Fibroblast of lung (primary cell): ENCODE measurements at regions not wholly inside any gene's neighbourhood (a gene's known extent, or its start where the extent isn't known, plus 50 kb on each side); places are given as distances from the start of the nearest gene placed in this dataset.

Experiments
- DNase-seq, 2 donors: peaks; one replicate each; pipeline versions ENCODE4 v3.0.0 to v3.0.0-alpha.2; 2010; ENCODE audit warnings: low read depth in 2 of 2
- H2AFZ ChIP-seq: 2 replicates; pipeline ENCODE4 v1.5.1; 2012; ENCODE audit warnings: low read length, control low read depth, inconsistent platforms
- H3K27ac ChIP-seq: 2 replicates; pipeline ENCODE4 v1.5.1; 2011; ENCODE audit warnings: low read length, control low read depth; ENCODE audit not compliant: insufficient read depth
- H3K27me3 ChIP-seq: 2 replicates; pipeline ENCODE4 v1.5.1; 2011; ENCODE audit warnings: mild to moderate bottlenecking, low read length; ENCODE audit not compliant: control insufficient read depth, insufficient read depth
- H3K36me3 ChIP-seq: 2 replicates; pipeline ENCODE4 v1.5.1; 2011; ENCODE audit warnings: low read length; ENCODE audit not compliant: control insufficient read depth, insufficient read depth
- H3K4me1 ChIP-seq: 2 replicates; pipeline ENCODE4 v1.5.1; 2011; ENCODE audit warnings: low read length; ENCODE audit not compliant: control insufficient read depth, insufficient read depth; ENCODE audit errors: extremely low read depth
- H3K4me2 ChIP-seq: 2 replicates; pipeline ENCODE4 v1.5.1; 2011; ENCODE audit warnings: low read length, control low read depth; ENCODE audit not compliant: insufficient read depth; ENCODE audit errors: extremely low read depth
- H3K4me3 ChIP-seq, 4 experiments: fragments of 200-600 bp in 1 of 4; sonication (generic) in 1 of 4; replicated peaks in 1 of 4; 2 replicates each; pipeline ENCODE4 v1.5.1; 2011 to 2016; ENCODE audit warnings: low read length in 4 of 4, low read depth in 3 of 4, mild to moderate bottlenecking in 3 of 4, control low read depth in 2 of 4, inconsistent platforms in 1 of 4, mixed read lengths in 1 of 4; ENCODE audit not compliant: insufficient read depth in 1 of 4; ENCODE audit errors: control extremely low read depth in 1 of 4
- H3K79me2 ChIP-seq: 2 replicates; pipeline ENCODE4 v1.5.1; 2012; ENCODE audit warnings: mild to moderate bottlenecking, low read length, inconsistent platforms; ENCODE audit not compliant: control insufficient read depth, insufficient read depth
- H3K9ac ChIP-seq: 2 replicates; pipeline ENCODE4 v1.5.1; 2011; ENCODE audit warnings: mild to moderate bottlenecking, low read length, control low read depth; ENCODE audit not compliant: insufficient read depth
- H3K9me3 ChIP-seq: 2 replicates; pipeline ENCODE4 v1.5.1; 2012; ENCODE audit warnings: low read depth, low read length; ENCODE audit not compliant: control insufficient read depth, insufficient read depth
- H4K20me1 ChIP-seq: 2 replicates; pipeline ENCODE4 v1.5.1; 2011; ENCODE audit warnings: low read length; ENCODE audit not compliant: control insufficient read depth, insufficient read depth; ENCODE audit errors: extremely low read depth
- CTCF ChIP-seq, 2 donors: IDR thresholded peaks in 1 of 2; conservative IDR thresholded peaks in 1 of 2; 1 replicate in 1 of 2; 2 replicates in 1 of 2; pipeline ENCODE4 v1.5.1; 2011 to 2012; ENCODE audit warnings: low read length in 2 of 2, control low read depth in 1 of 2, inconsistent platforms in 1 of 2, low read depth in 1 of 2, mild to moderate bottlenecking in 1 of 2
- EZH2 ChIP-seq: IDR thresholded peaks from 2 replicates; pipeline ENCODE4 v1.5.1; 2012; ENCODE audit warnings: low read length, control low read depth, mild to moderate bottlenecking; ENCODE audit errors: missing control alignments

GRCh38 chr20:16819483-16819882, 71.3 kb downstream of the OTOR start:
- no peak overlapping the region for H3K9ac ChIP-seq
- no peak for TF ChIP-seq CTCF (conservative IDR thresholded peaks at IDR 0.05 in 1 of 2, IDR thresholded peaks at IDR 0.05 in 1 of 2; ENCODE audit: low read depth in 1 of 2, low read length in 2 of 2)
- no peak for TF ChIP-seq EZH2
- H4K20me1 ChIP-seq: no peaks in the 10 kb centered on the region
- no peaks in the 10 kb centered on the region for H3K79me2 ChIP-seq
- no peak overlapping the region for H2AFZ ChIP-seq
- H3K4me3 ChIP-seq: no peak overlapping the region
- no peaks in the 10 kb centered on the region for H3K9me3 ChIP-seq
- no peak overlapping the region for H3K4me2 ChIP-seq
- no peaks in the 10 kb centered on the region for H3K4me1 ChIP-seq
- H3K27me3 ChIP-seq: no peaks in the 10 kb centered on the region
- DNase-seq: no peak
- no peak overlapping the region for H3K27ac ChIP-seq
- H3K36me3 ChIP-seq: no peaks in the 10 kb centered on the region

GRCh38 chr20:16821211-16822089, 73.3 kb downstream of the OTOR start:
- H3K79me2 ChIP-seq: no peaks in the 10 kb centered on the region
- TF ChIP-seq CTCF (conservative IDR thresholded peaks at IDR 0.05 in 1 of 2, IDR thresholded peaks at IDR 0.05 in 1 of 2; ENCODE audit: low read depth in 1 of 2, low read length in 2 of 2): peak; percentile 83 to 92
- no peak for TF ChIP-seq EZH2
- DNase-seq: peak; percentile 14 to 48

GRCh38 chr20:16824664-16825063, 76.5 kb downstream of the OTOR start:
- Histone ChIP-seq H3K4me3 (no peak overlapping the region), H3K9me3 (no peaks in the 10 kb centered on the region), H3K36me3 (no peaks in the 10 kb centered on the region), H4K20me1 (no peaks in the 10 kb centered on the region), H3K27ac (no peak overlapping the region), H3K9ac (no peak overlapping the region), H3K79me2 (no peaks in the 10 kb centered on the region), H2AFZ (no peak overlapping the region), H3K27me3 (no peaks in the 10 kb centered on the region), H3K4me1 (no peaks in the 10 kb centered on the region), H3K4me2 (no peak overlapping the region)
- no peak for DNase-seq
- TF ChIP-seq CTCF (conservative IDR thresholded peaks at IDR 0.05 in 1 of 2, IDR thresholded peaks at IDR 0.05 in 1 of 2; ENCODE audit: low read depth in 1 of 2, low read length in 2 of 2) (no peak), EZH2 (no peak)

More at GRCh38 chr20:16821211-16822089, 73.3 kb downstream of the OTOR start:
- H2AFZ ChIP-seq: no peak overlapping the region
- H3K4me2 ChIP-seq: no peak overlapping the region
- no peaks in the 10 kb centered on the region for H3K27me3 ChIP-seq
- no peaks in the 10 kb centered on the region for H3K4me1 ChIP-seq
- no peak overlapping the region for H3K27ac ChIP-seq
- H3K9me3 ChIP-seq: no peaks in the 10 kb centered on the region
- H4K20me1 ChIP-seq: no peaks in the 10 kb centered on the region
- H3K9ac ChIP-seq: no peak overlapping the region
- H3K4me3 ChIP-seq: no peak overlapping the region
- H3K36me3 ChIP-seq: no peaks in the 10 kb centered on the region
